ENCODE measurements at regions not wholly inside any gene's neighbourhood (a gene's known extent, or its start where the extent isn't known, plus 50 kb on each side); places are given as distances from the start of the nearest gene placed in this dataset.

DNA sequence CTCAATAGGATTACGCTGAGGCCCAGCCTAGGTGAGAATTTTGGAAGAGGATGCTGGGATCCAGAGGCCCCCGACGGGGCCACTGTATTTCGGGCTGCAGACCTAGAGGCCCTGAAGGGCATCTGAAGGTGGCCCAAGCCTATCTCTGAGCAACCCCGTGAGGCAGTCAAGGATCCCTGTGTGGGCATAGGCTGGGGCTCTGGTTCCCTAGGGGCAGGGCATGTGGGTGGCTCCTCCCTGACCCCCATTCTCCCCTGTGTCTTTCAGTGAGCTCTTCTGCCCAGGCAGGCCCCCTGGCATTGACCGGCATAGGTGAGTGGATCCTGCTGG lies 216.0 kb downstream of the SNRPN start:
- Histone ChIP-seq H3K9me3 (peaks cover 0 to 14% of the 10 kb centered on the region in 2 donors), H3K4me3 (no peak overlapping the region), H3K36me3 (no peaks in the 10 kb centered on the region), H3K4me1 (no peaks in the 10 kb centered on the region), H3K27ac (no peak overlapping the region), H3K27me3 (no peaks in the 10 kb centered on the region)
- no peak for TF ChIP-seq POLR2A (IDR thresholded peaks at IDR 0.05)
- TF ChIP-seq, protein P1, sequence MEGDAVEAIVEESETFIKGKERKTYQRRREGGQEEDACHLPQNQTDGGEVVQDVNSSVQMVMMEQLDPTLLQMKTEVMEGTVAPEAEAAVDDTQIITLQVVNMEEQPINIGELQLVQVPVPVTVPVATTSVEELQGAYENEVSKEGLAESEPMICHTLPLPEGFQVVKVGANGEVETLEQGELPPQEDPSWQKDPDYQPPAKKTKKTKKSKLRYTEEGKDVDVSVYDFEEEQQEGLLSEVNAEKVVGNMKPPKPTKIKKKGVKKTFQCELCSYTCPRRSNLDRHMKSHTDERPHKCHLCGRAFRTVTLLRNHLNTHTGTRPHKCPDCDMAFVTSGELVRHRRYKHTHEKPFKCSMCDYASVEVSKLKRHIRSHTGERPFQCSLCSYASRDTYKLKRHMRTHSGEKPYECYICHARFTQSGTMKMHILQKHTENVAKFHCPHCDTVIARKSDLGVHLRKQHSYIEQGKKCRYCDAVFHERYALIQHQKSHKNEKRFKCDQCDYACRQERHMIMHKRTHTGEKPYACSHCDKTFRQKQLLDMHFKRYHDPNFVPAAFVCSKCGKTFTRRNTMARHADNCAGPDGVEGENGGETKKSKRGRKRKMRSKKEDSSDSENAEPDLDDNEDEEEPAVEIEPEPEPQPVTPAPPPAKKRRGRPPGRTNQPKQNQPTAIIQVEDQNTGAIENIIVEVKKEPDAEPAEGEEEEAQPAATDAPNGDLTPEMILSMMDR (IDR thresholded peaks at IDR 0.05): no peak
- intact Hi-C loops (cut with DNase I; ENCODE audit: low total_unique reads): no loop called here
- DNase-seq: no peak

- no peaks in the 10 kb centered on the region for H3K27me3 ChIP-seq
- TF ChIP-seq, protein P1 (IDR thresholded peaks at IDR 0.05): no peak
- TF ChIP-seq POLR2A (IDR thresholded peaks at IDR 0.05): no peak
- no peak overlapping the region for H3K4me3 ChIP-seq
- peak in 1 of 2 donors; percentile 7 for DNase-seq
- H3K4me1 ChIP-seq: no peaks in the 10 kb centered on the region
- H3K9me3 ChIP-seq: peaks cover 0 to 14% of the 10 kb centered on the region in 2 donors
- no peaks in the 10 kb centered on the region for H3K36me3 ChIP-seq
- intact Hi-C loops (cut with DNase I; ENCODE audit: low total_unique reads): no loop called here
- no peak overlapping the region for H3K27ac ChIP-seq
Observed at GRCh38 chr15:25171111-25171811, 216.5 kb downstream of the SNRPN start.

- no peaks in the 10 kb centered on the region for H3K27me3 ChIP-seq
- intact Hi-C loops (cut with DNase I; ENCODE audit: low total_unique reads): no loop called here
- no peaks in the 10 kb centered on the region for H3K4me1 ChIP-seq
- peak; percentile 6 to 11 for DNase-seq
- H3K9me3 ChIP-seq: peaks cover 0 to 14% of the 10 kb centered on the region in 2 donors
- TF ChIP-seq, protein P1 (IDR thresholded peaks at IDR 0.05): no peak
- no peak for TF ChIP-seq POLR2A (IDR thresholded peaks at IDR 0.05)
- H3K36me3 ChIP-seq: no peaks in the 10 kb centered on the region
- H3K27ac ChIP-seq: no peak overlapping the region
- no peak overlapping the region for H3K4me3 ChIP-seq
Observed at GRCh38 chr15:25171856-25172687, 217.3 kb downstream of the SNRPN start.

DNA sequence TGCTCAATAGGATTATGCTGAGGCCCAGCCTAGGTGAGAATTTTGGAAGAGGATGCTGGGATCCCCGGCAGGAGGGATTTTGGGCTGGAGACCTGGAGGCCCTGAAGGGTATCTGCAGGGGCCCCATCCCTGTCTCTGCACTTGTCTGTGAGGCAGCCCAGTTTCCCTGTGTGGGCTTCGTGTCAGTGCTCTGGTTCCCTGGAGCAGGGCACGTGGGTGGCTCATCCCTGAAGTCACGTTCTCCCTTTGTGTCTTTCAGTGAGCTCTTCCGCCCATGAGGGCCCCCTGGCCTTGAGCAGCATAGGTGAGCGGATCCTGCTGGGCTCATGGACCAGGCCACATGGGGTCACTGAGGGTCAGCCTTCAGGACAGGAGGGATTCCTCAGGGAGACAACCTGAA lies 217.9 kb downstream of the SNRPN start:
- TF ChIP-seq POLR2A (IDR thresholded peaks at IDR 0.05): no peak
- TF ChIP-seq, protein P1 (IDR thresholded peaks at IDR 0.05): no peak
- Histone ChIP-seq H3K4me3 (no peak overlapping the region), H3K9me3 (peaks cover 0 to 14% of the 10 kb centered on the region in 2 donors), H3K27me3 (no peaks in the 10 kb centered on the region), H3K4me1 (no peaks in the 10 kb centered on the region), H3K27ac (no peak overlapping the region), H3K36me3 (no peaks in the 10 kb centered on the region)
- intact Hi-C loops (cut with DNase I; ENCODE audit: low total_unique reads): no loop called here
- DNase-seq: peak in 1 of 2 donors; percentile 5

Data from uterus (tissue), 3 donors.